PC-3 (cell line): ENCODE measurements at regions not wholly inside any gene's neighbourhood (a gene's known extent, or its start where the extent isn't known, plus 50 kb on each side); places are given as distances from the start of the nearest gene placed in this dataset.

Experiments used
- EZH2 ChIP-seq: fragments of 300-600 bp; sonication (generic); IDR thresholded peaks from one replicate; pipeline ENCODE4 v1.6.1; 2017; ENCODE audit warnings: antibody characterized with exemption, mild to moderate bottlenecking, low read length; ENCODE audit not compliant: unreplicated experiment
- EZH2phosphoT487 ChIP-seq: fragments of 300-600 bp; sonication (generic); IDR thresholded peaks from 2 replicates; pipeline ENCODE4 v1.6.1; 2018; ENCODE audit warnings: mild to moderate bottlenecking, antibody characterized with exemption, low read length, borderline replicate concordance
- TF ChIP-seq, protein P1 (sequence below): fragments of 300-600 bp; sonication (generic); conservative IDR thresholded peaks from 2 replicates; pipeline ENCODE4 v1.5.1; 2017; ENCODE audit warnings: antibody characterized with exemption, low read depth, mild to moderate bottlenecking, low read length

DNA sequence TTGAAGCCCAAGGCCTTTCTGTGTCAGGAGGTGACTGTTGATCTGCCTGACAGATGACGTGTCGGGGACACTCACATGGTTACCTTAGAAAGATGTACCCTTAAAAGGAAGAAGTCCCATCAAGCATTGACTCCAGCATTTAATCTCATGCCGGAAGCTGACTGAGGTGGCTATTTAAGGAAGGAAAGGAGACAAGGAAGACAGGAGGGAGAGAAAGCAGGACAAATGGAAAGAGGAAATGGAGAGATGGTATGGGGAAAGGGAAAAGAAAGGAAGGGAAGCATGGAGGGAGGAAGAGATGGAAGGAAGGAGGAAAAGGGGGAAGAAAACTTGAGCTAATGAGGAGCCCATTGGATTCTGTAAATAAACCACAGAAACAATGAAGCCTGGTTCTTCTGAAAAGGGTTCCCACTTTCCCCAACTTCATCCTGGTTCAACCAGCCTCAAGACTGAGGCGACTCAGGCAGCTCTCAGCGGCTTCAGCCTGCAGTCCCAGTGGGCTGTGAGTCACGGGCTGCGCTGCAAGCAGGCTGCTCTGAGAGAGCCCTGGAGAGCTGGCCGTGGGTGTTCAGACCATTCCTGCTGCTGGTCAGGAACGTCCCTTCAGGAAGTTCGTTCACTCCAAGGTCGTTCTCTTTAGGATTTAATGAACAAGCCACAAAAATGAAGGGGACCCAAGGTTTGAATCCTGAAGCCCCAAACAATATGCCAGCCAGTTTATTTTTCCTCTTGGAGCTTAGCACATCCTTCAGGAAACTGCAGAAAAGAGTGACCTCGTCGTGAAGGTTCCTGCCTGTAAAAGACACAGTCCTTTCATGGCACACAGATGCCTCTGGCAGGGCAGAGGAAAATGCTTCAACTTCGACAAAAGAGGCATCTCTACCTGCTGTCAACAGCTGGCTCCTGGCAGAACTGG lies 69.6 kb upstream of the THBS1 start:
- TF ChIP-seq, protein P1, sequence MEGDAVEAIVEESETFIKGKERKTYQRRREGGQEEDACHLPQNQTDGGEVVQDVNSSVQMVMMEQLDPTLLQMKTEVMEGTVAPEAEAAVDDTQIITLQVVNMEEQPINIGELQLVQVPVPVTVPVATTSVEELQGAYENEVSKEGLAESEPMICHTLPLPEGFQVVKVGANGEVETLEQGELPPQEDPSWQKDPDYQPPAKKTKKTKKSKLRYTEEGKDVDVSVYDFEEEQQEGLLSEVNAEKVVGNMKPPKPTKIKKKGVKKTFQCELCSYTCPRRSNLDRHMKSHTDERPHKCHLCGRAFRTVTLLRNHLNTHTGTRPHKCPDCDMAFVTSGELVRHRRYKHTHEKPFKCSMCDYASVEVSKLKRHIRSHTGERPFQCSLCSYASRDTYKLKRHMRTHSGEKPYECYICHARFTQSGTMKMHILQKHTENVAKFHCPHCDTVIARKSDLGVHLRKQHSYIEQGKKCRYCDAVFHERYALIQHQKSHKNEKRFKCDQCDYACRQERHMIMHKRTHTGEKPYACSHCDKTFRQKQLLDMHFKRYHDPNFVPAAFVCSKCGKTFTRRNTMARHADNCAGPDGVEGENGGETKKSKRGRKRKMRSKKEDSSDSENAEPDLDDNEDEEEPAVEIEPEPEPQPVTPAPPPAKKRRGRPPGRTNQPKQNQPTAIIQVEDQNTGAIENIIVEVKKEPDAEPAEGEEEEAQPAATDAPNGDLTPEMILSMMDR, result no peak
- TF ChIP-seq EZH2phosphoT487 (no peak), EZH2 (no peak)
